Activated T-helper 2 cell treated with anti-CD3 and anti-CD28 coated beads, Interferon-gamma antibody, Interleukin-2, Interleukin-4, amounts not matched to agents 10 μg/mL and 5 μg/mL and 100 μg/mL, durations not matched to agents 14 hours and 24 hours and 36 hours (primary cell): ENCODE measurements at regions not wholly inside any gene's neighbourhood (a gene's known extent, or its start where the extent isn't known, plus 50 kb on each side); places are given as distances from the start of the nearest gene placed in this dataset.

Experiments
- DNase-seq: peaks from one replicate; pipeline ENCODE4 v3.0.0; 2021; ENCODE audit warnings: low spot score
- H3K27ac Mint-ChIP-seq: one replicate; pipeline ENCODE4 v1.8.0; 2021; ENCODE audit warnings: mixed read lengths
- H3K27me3 Mint-ChIP-seq: one replicate; pipeline ENCODE4 v1.8.0; 2021; ENCODE audit warnings: low read depth, mixed read lengths
- H3K36me3 Mint-ChIP-seq: one replicate; pipeline ENCODE4 v1.8.0; 2021; ENCODE audit warnings: low read depth, mixed read lengths
- H3K4me1 Mint-ChIP-seq: one replicate; pipeline ENCODE4 v1.8.0; 2021; ENCODE audit warnings: low read depth, mixed read lengths
- H3K4me3 Mint-ChIP-seq: one replicate; pipeline ENCODE4 v1.8.0; 2021; ENCODE audit warnings: low read depth, mild to moderate bottlenecking, moderate library complexity, mixed read lengths
- H3K9me3 Mint-ChIP-seq: one replicate; pipeline ENCODE4 v1.8.0; 2021; ENCODE audit warnings: mixed read lengths
- intact Hi-C: fragments of 100-400 bp; cut with micrococcal nuclease; formaldehyde crosslinking; loops from one replicate; pipeline ENCODE4 v1.15.1; 2023

DNA sequence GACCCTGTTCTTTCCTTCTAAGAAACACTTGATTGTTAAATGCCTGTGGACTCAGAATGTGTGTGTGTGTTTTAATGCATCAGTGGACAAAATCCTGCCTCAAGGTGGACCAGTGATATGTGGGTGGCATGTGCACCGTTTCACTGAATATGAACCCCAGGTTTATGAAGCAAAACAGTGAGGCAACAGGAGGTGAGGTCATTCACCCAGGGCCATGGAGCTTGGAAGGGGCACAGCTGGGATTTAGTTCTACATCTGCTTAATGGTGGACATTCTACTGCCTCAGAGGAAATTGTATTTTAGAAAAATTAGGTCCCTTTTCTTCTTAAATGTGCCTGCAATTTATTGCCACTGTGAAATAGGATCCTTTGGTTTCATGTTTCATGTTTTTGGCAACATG, 549.5 kb upstream of the EEF2KMT start:
- intact Hi-C loops = no loop called here
- DNase-seq = no peak
- Mint-ChIP-seq H3K4me3 (no peak overlapping the region), H3K27me3 (no peaks in the 10 kb centered on the region), H3K27ac (no peak overlapping the region), H3K9me3 (no peaks in the 10 kb centered on the region), H3K4me1 (no peaks in the 10 kb centered on the region), H3K36me3 (no peaks in the 10 kb centered on the region)

GRCh38 chr16:5643855-5644531, 546.4 kb upstream of the EEF2KMT start:
- Mint-ChIP-seq H3K27me3 (no peaks in the 10 kb centered on the region), H3K36me3 (no peaks in the 10 kb centered on the region), H3K27ac (no peak overlapping the region), H3K4me1 (no peaks in the 10 kb centered on the region), H3K9me3 (peaks cover 18% of the 10 kb centered on the region), H3K4me3 (no peak overlapping the region)
- no peak for DNase-seq
- intact Hi-C loops = no loop called here

DNA sequence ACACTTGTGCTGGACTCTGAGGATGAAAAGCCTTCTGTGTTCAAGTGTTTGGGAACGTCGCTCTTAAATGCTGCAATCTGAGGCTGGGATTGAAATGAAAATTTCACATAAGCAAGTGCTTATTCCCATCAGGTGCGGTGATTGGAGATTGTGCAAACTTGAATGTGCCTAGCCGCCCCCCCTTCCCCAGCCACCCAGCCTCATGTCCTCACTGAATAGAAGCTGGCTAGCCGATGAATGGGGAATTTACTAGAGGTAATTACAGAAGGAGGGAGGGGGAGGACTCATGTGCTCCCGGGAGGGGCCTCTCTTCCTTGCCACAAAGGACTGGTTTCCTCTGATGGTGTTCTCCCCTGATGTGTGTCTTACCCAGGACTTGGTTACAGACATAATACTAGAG, 544.8 kb upstream of the EEF2KMT start:
- intact Hi-C loops = no loop called here
- Mint-ChIP-seq H3K4me3 (no peak overlapping the region), H3K36me3 (no peaks in the 10 kb centered on the region), H3K4me1 (no peaks in the 10 kb centered on the region), H3K27me3 (no peaks in the 10 kb centered on the region), H3K27ac (no peak overlapping the region), H3K9me3 (peaks cover 18% of the 10 kb centered on the region)
- DNase-seq = no peak

- Mint-ChIP-seq H3K4me3 (no peak overlapping the region), H3K27ac (no peak overlapping the region), H3K9me3 (peaks cover 18% of the 10 kb centered on the region), H3K36me3 (no peaks in the 10 kb centered on the region), H3K4me1 (no peaks in the 10 kb centered on the region), H3K27me3 (no peaks in the 10 kb centered on the region)
- no peak for DNase-seq
- intact Hi-C loops = no loop called here
These were observed 544.4 kb upstream of the EEF2KMT start for GRCh38 chr16:5642011-5642410.

DNA sequence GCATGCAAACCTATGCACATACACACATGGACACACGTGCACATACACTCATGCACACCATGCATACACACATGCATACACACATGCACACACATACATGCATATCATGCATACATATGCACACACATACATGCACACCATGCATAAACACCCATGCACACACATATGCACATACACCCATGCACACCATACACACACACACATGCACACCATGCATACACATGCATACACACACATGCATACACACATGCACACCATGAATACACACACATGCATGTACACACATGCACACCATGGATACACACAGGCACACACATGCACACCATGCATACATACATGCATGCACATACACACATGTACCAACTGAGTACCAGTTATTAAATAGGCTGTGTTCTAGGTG, 543.3 kb upstream of the EEF2KMT start:
- H3K4me3 Mint-ChIP-seq = no peak overlapping the region
- H3K36me3 Mint-ChIP-seq = no peaks in the 10 kb centered on the region
- no peaks in the 10 kb centered on the region for H3K27me3 Mint-ChIP-seq
- intact Hi-C loops = no loop called here
- H3K9me3 Mint-ChIP-seq = peaks cover 18% of the 10 kb centered on the region
- H3K4me1 Mint-ChIP-seq = no peaks in the 10 kb centered on the region
- DNase-seq = no peak
- H3K27ac Mint-ChIP-seq = no peak overlapping the region

GRCh38 chr16:5639531-5639930, 541.9 kb upstream of the EEF2KMT start:
- peaks cover 18% of the 10 kb centered on the region for H3K9me3 Mint-ChIP-seq
- no peaks in the 10 kb centered on the region for H3K36me3 Mint-ChIP-seq
- no peaks in the 10 kb centered on the region for H3K27me3 Mint-ChIP-seq
- no peaks in the 10 kb centered on the region for H3K4me1 Mint-ChIP-seq
- no peak for DNase-seq
- H3K4me3 Mint-ChIP-seq = no peak overlapping the region
- H3K27ac Mint-ChIP-seq = no peak overlapping the region
- intact Hi-C loops = no loop called here

- H3K27ac Mint-ChIP-seq = no peak overlapping the region
- no peaks in the 10 kb centered on the region for H3K36me3 Mint-ChIP-seq
- intact Hi-C loops = no loop called here
- no peak overlapping the region for H3K4me3 Mint-ChIP-seq
- no peaks in the 10 kb centered on the region for H3K4me1 Mint-ChIP-seq
- no peaks in the 10 kb centered on the region for H3K27me3 Mint-ChIP-seq
- peaks cover 7% of the 10 kb centered on the region for H3K9me3 Mint-ChIP-seq
- DNase-seq = no peak
These were observed 537.7 kb upstream of the EEF2KMT start for GRCh38 chr16:5635331-5635730.

GRCh38 chr16:5634666-5635180, 537.1 kb upstream of the EEF2KMT start:
- intact Hi-C loops = no loop called here
- no peaks in the 10 kb centered on the region for H3K36me3 Mint-ChIP-seq
- H3K27me3 Mint-ChIP-seq = no peaks in the 10 kb centered on the region
- H3K4me1 Mint-ChIP-seq = no peaks in the 10 kb centered on the region
- DNase-seq = no peak
- peaks cover 1% of the 10 kb centered on the region for H3K9me3 Mint-ChIP-seq
- no peak overlapping the region for H3K4me3 Mint-ChIP-seq
- H3K27ac Mint-ChIP-seq = no peak overlapping the region

DNA sequence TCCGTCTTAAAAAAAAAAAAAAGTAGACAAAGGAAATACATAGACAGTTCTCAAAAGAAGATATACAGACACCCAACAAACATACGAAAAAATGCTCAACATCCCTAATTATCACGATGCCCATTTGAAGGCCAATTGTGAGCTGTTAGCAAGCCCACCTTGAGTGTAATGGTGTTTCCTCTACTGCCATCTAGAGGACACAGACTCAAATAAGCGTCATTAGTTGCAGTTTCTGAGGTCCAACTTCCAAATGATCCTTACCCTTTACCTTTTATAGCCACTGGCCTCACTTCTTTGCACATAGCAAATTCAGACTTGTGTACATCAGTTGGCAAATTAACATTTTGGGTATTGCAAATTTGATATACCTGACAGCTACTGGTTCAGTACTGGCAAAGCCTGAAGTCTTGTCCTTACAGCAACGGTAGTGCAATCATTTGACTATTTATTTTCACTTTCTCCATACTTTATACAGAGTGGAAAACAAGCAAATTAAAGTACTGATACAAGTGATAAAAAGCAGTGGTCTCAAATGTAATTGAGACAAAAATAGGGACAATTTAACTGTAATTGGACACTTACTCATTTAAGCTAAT, 536.3 kb upstream of the EEF2KMT start:
- intact Hi-C loops = no loop called here
- H3K4me1 Mint-ChIP-seq = no peaks in the 10 kb centered on the region
- peaks cover 3% of the 10 kb centered on the region for H3K9me3 Mint-ChIP-seq
- no peaks in the 10 kb centered on the region for H3K27me3 Mint-ChIP-seq
- no peak for DNase-seq
- no peak overlapping the region for H3K27ac Mint-ChIP-seq
- no peaks in the 10 kb centered on the region for H3K36me3 Mint-ChIP-seq
- H3K4me3 Mint-ChIP-seq = no peak overlapping the region

DNA sequence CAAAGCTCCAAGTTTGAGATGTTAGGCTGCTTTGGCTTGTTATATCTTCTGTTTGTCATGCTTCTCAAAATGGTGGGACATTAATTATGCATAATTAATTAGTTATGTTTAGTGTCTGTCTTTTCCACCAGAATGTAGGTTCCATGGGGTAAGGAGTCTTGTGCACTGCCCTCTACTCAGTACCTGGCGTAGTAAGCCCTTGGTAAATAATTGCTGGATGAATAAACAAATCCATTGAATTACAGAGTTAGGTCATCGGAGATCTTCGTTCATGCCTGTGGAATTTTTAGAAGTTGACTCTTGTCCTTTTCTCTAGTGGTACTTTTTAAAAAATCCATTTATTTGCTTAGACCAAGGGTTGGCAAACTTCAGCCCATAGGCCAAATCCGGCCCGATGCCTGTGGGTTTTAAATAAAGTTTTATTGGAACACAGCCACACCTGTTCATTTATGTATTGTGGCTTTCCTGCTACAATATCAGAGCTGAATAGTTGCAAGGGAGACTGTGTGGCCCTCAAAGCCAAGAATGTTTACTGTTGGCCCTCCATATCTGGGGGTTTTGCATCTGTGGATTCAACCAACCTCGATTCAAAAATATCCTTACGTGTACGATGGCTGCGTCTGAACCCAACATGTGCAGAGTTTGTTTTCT, 524.8 kb upstream of the EEF2KMT start:
- intact Hi-C loops = no loop called here

GRCh38 chr16:5621826-5622225, 524.2 kb upstream of the EEF2KMT start:
- no peaks in the 10 kb centered on the region for H3K27me3 Mint-ChIP-seq
- intact Hi-C loops = no loop called here

More for the DNA sequence above, 524.8 kb upstream of the EEF2KMT start:
- no peak for DNase-seq
- no peak overlapping the region for H3K27ac Mint-ChIP-seq
- H3K27me3 Mint-ChIP-seq = no peaks in the 10 kb centered on the region
- H3K9me3 Mint-ChIP-seq = peaks cover 22% of the 10 kb centered on the region
- no peaks in the 10 kb centered on the region for H3K4me1 Mint-ChIP-seq
- H3K36me3 Mint-ChIP-seq = no peaks in the 10 kb centered on the region
- H3K4me3 Mint-ChIP-seq = no peak overlapping the region

DNA sequence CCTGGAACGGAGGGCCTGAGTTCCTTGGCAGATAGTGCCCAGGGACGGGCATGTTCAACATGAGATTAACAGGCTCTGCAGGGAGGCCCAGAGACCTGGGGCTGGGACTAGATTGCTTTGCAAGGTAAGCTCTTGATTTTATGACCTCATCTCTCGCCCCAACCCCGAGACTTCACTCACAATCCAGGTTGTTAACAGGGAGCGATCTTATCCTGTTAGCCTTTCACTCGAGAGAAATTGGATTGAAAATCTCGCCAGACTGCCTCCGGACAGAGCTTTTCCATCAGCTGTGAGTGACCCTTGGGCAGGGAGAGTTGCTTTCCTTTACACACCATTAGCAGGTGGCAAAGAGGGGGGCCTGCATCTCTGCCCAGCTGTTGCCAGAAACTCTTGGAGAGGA, 521.7 kb upstream of the EEF2KMT start:
- Mint-ChIP-seq H3K27me3 (no peaks in the 10 kb centered on the region), H3K36me3 (no peaks in the 10 kb centered on the region), H3K4me3 (no peak overlapping the region), H3K4me1 (peaks cover 2% of the 10 kb centered on the region), H3K9me3 (peaks cover 4% of the 10 kb centered on the region), H3K27ac (no peak overlapping the region)
- intact Hi-C loops = loop anchor here (10.0 kb wide), 1 partner anchor 385 kb away; no protein-coding TSS in a partner anchor
- no peak for DNase-seq

More at GRCh38 chr16:5621826-5622225, 524.2 kb upstream of the EEF2KMT start:
- H3K27ac Mint-ChIP-seq = no peak overlapping the region
- H3K9me3 Mint-ChIP-seq = peaks cover 16% of the 10 kb centered on the region
- no peaks in the 10 kb centered on the region for H3K4me1 Mint-ChIP-seq
- no peak overlapping the region for H3K4me3 Mint-ChIP-seq
- DNase-seq = no peak
- H3K36me3 Mint-ChIP-seq = no peaks in the 10 kb centered on the region

- H3K4me3 Mint-ChIP-seq = no peak overlapping the region
- no peaks in the 10 kb centered on the region for H3K36me3 Mint-ChIP-seq
- H3K27me3 Mint-ChIP-seq = no peaks in the 10 kb centered on the region
- H3K9me3 Mint-ChIP-seq = no peaks in the 10 kb centered on the region
- no peak for DNase-seq
- H3K27ac Mint-ChIP-seq = no peak overlapping the region
- intact Hi-C loops = loop anchor here (10.0 kb wide), 1 partner anchor 382 kb away; no protein-coding TSS in a partner anchor
- H3K4me1 Mint-ChIP-seq = peaks cover 2% of the 10 kb centered on the region
These were observed 519.2 kb upstream of the EEF2KMT start for GRCh38 chr16:5616841-5617240.
